ENCODE measurements at regions not wholly inside any gene's neighbourhood (a gene's known extent, or its start where the extent isn't known, plus 50 kb on each side); places are given as distances from the start of the nearest gene placed in this dataset.

DNA sequence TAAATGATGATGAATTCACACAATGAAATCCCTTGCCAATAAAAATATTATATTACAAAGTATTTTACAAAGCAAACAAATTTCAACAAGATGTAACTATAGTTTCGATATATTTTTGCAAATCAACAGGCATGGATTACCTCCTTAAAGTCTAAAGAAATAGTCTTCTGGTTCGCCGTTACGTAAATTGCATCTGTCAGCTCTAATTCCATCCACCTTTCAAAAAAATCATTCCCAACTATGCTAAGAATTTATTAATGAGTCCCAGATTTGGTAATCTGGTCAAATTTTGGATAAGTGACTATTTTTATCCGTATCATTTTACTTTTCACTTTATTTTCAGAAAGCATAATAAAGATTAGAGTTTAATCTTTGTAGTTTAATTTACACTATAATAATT lies 1984.9 kb downstream of the EFNA5 start:
- TF ChIP-seq, protein P1, sequence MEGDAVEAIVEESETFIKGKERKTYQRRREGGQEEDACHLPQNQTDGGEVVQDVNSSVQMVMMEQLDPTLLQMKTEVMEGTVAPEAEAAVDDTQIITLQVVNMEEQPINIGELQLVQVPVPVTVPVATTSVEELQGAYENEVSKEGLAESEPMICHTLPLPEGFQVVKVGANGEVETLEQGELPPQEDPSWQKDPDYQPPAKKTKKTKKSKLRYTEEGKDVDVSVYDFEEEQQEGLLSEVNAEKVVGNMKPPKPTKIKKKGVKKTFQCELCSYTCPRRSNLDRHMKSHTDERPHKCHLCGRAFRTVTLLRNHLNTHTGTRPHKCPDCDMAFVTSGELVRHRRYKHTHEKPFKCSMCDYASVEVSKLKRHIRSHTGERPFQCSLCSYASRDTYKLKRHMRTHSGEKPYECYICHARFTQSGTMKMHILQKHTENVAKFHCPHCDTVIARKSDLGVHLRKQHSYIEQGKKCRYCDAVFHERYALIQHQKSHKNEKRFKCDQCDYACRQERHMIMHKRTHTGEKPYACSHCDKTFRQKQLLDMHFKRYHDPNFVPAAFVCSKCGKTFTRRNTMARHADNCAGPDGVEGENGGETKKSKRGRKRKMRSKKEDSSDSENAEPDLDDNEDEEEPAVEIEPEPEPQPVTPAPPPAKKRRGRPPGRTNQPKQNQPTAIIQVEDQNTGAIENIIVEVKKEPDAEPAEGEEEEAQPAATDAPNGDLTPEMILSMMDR (IDR thresholded peaks at IDR 0.05; ENCODE audit: low read depth, low read length, missing input control) = no peak
- no peak for TF ChIP-seq TAF1 (conservative IDR thresholded peaks at IDR 0.05)

Measured in liver (tissue), 3 donors.